HG03521 (cell line): ENCODE measurements at regions not wholly inside any gene's neighbourhood (a gene's known extent, or its start where the extent isn't known, plus 50 kb on each side); places are given as distances from the start of the nearest gene placed in this dataset.
A peak's percentile ranks its signal among the peaks of the same experiment; 100 is the strongest.

ENCODE experiments used
- ATAC-seq: cut with Tn5 transposase; IDR thresholded peaks from one replicate; pipeline ENCODE4 v1.9.1; 2021; ENCODE audit warnings: mild to moderate bottlenecking, moderate library complexity; ENCODE audit not compliant: unreplicated experiment

- no peak for ATAC-seq
Observed at GRCh38 chr4:143273160-143273917, 63.3 kb upstream of the GAB1 start.

- ATAC-seq: no peak
Observed at GRCh38 chr4:143280861-143281260, 55.8 kb upstream of the GAB1 start.

- ATAC-seq: peak; percentile 77
Observed at GRCh38 chr4:143281507-143282190, 55.0 kb upstream of the GAB1 start.

GRCh38 chr4:143282211-143282707, 54.4 kb upstream of the GAB1 start:
- no peak for ATAC-seq

- ATAC-seq: no peak
Observed at GRCh38 chr4:143285696-143286437, 50.8 kb upstream of the GAB1 start.

GRCh38 chr4:143286701-143287571, 49.7 kb upstream of the GAB1 start:
- ATAC-seq: no peak
